GM21529 (cell line): ENCODE measurements at regions not wholly inside any gene's neighbourhood (a gene's known extent, or its start where the extent isn't known, plus 50 kb on each side); places are given as distances from the start of the nearest gene placed in this dataset.
"Not testable (repeated sequence)": the region's sequence is repeated elsewhere in the genome, so short reads cannot be mapped to it uniquely, and the experiment has no call there.

Source experiments
- ATAC-seq: cut with Tn5 transposase; IDR thresholded peaks from one replicate; pipeline ENCODE4 v1.9.1; 2021; ENCODE audit not compliant: unreplicated experiment

- no peak for ATAC-seq
Measured at GRCh38 chr20:47440857-47441773, 60.6 kb upstream of the NCOA3 start.

GRCh38 chr20:47441774-47442150 lies 59.9 kb upstream of the NCOA3 start:
- no peak for ATAC-seq

GRCh38 chr20:47443060-47443459 lies 58.6 kb upstream of the NCOA3 start:
- not testable (repeated sequence) for ATAC-seq

GRCh38 chr20:47444584-47444983 lies 57.1 kb upstream of the NCOA3 start:
- no peak for ATAC-seq

- ATAC-seq, result no peak
Measured at GRCh38 chr20:47445291-47445690, 56.4 kb upstream of the NCOA3 start.

GRCh38 chr20:47447350-47448296 lies 54.1 kb upstream of the NCOA3 start:
- ATAC-seq, result not testable (repeated sequence)

- ATAC-seq, result no peak
Measured at GRCh38 chr20:47448429-47448828, 53.3 kb upstream of the NCOA3 start.

- no peak for ATAC-seq
Measured at GRCh38 chr20:47451602-47451904, 50.1 kb upstream of the NCOA3 start.
